PFSK-1 (cell line): ENCODE measurements at regions not wholly inside any gene's neighbourhood (a gene's known extent, or its start where the extent isn't known, plus 50 kb on each side); places are given as distances from the start of the nearest gene placed in this dataset.

Experiments used
- FOXP2 ChIP-seq: optimal IDR thresholded peaks from 2 replicates; pipeline ENCODE3; 2011; ENCODE audit warnings: borderline replicate concordance, control low read depth, inconsistent platforms; ENCODE audit not compliant: insufficient read depth; ENCODE audit errors: extremely low read length, extremely low read depth
- POLR2AphosphoS5 ChIP-seq: IDR thresholded peaks from 2 replicates; pipeline ENCODE4 v1.6.1; 2012; ENCODE audit warnings: low read depth, mild to moderate bottlenecking, control low read depth, low read length, moderate library complexity
- REST ChIP-seq, 2 experiments: IDR thresholded peaks; 2 replicates each; pipeline versions ENCODE4 v1.6.1 to v1.8.0; 2011 to 2012; ENCODE audit warnings: low read depth in 2 of 2, low read length in 2 of 2, control low read depth in 1 of 2, inconsistent platforms in 1 of 2, mild to moderate bottlenecking in 1 of 2, moderate library complexity in 1 of 2; ENCODE audit not compliant: insufficient read depth in 1 of 2
- SIN3A ChIP-seq: IDR thresholded peaks from 2 replicates; pipeline ENCODE4 v1.6.1; 2012; ENCODE audit warnings: mild to moderate bottlenecking, low read length, moderate library complexity, borderline replicate concordance; ENCODE audit not compliant: insufficient read depth
- TAF1 ChIP-seq: IDR thresholded peaks from 2 replicates; pipeline ENCODE4 v1.6.1; 2012; ENCODE audit warnings: low read length, control low read depth, borderline replicate concordance; ENCODE audit not compliant: insufficient read depth

GRCh38 chr1:191669629-191670028, 488.6 kb upstream of the RGS18 start:
- TF ChIP-seq SIN3A = no peak
- TF ChIP-seq TAF1 = no peak
- no peak for TF ChIP-seq FOXP2
- TF ChIP-seq POLR2AphosphoS5 = no peak
- TF ChIP-seq REST (IDR thresholded peaks at IDR 0.05; ENCODE audit: insufficient read depth in 1 of 2, low read depth in 2 of 2, low read length in 2 of 2) = no peak

GRCh38 chr1:191671236-191671635, 487.0 kb upstream of the RGS18 start:
- no peak for TF ChIP-seq REST (IDR thresholded peaks at IDR 0.05; ENCODE audit: insufficient read depth in 1 of 2, low read depth in 2 of 2, low read length in 2 of 2)
- TF ChIP-seq TAF1 = no peak
- no peak for TF ChIP-seq FOXP2
- TF ChIP-seq POLR2AphosphoS5 = no peak
- no peak for TF ChIP-seq SIN3A

GRCh38 chr1:191674626-191675179, 483.6 kb upstream of the RGS18 start:
- TF ChIP-seq TAF1 (no peak), SIN3A (no peak), FOXP2 (no peak), REST (IDR thresholded peaks at IDR 0.05; ENCODE audit: insufficient read depth in 1 of 2, low read depth in 2 of 2, low read length in 2 of 2) (no peak), POLR2AphosphoS5 (no peak)

- TF ChIP-seq SIN3A (no peak), POLR2AphosphoS5 (no peak), FOXP2 (no peak), TAF1 (no peak), REST (IDR thresholded peaks at IDR 0.05; ENCODE audit: insufficient read depth in 1 of 2, low read depth in 2 of 2, low read length in 2 of 2) (no peak)
These were observed 482.1 kb upstream of the RGS18 start for GRCh38 chr1:191675856-191676783.
